PC-9 (cell line): ENCODE measurements at regions not wholly inside any gene's neighbourhood (a gene's known extent, or its start where the extent isn't known, plus 50 kb on each side); places are given as distances from the start of the nearest gene placed in this dataset.

Source experiments
- EZH2 ChIP-seq: fragments of 200-600 bp; sonication (generic); IDR thresholded peaks from 2 replicates; pipeline ENCODE4 v1.8.0; 2017; ENCODE audit warnings: antibody characterized with exemption, low read depth
- TF ChIP-seq, protein P1 (sequence below): fragments of 200-600 bp; sonication (generic); conservative IDR thresholded peaks from 2 replicates; pipeline ENCODE4 v1.6.1; 2017; ENCODE audit warnings: mixed run types, antibody characterized with exemption, mild to moderate bottlenecking, moderate library complexity

DNA sequence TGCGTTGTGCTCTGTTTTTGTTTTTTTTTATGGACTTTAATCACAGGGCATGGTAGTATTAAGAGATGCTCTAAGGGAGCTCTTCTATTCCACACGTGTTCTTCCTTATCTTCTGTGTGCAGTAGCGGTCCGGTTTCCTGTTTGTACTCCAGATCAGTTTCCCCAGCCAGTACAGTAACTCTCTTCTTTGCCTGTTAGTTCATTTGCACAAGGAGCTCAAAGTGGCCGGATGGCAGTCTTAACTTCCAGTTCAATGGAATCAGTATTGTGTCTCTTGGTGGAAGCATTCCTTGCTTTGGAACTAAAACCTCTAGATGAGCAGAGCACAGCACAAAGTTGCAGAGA, 122.0 kb downstream of the KLF13 start:
- TF ChIP-seq, protein P1, sequence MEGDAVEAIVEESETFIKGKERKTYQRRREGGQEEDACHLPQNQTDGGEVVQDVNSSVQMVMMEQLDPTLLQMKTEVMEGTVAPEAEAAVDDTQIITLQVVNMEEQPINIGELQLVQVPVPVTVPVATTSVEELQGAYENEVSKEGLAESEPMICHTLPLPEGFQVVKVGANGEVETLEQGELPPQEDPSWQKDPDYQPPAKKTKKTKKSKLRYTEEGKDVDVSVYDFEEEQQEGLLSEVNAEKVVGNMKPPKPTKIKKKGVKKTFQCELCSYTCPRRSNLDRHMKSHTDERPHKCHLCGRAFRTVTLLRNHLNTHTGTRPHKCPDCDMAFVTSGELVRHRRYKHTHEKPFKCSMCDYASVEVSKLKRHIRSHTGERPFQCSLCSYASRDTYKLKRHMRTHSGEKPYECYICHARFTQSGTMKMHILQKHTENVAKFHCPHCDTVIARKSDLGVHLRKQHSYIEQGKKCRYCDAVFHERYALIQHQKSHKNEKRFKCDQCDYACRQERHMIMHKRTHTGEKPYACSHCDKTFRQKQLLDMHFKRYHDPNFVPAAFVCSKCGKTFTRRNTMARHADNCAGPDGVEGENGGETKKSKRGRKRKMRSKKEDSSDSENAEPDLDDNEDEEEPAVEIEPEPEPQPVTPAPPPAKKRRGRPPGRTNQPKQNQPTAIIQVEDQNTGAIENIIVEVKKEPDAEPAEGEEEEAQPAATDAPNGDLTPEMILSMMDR, result no peak
- TF ChIP-seq EZH2, result no peak
